ENCODE measurements at regions not wholly inside any gene's neighbourhood (a gene's known extent, or its start where the extent isn't known, plus 50 kb on each side); places are given as distances from the start of the nearest gene placed in this dataset.
"Not testable (repeated sequence)": the region's sequence is repeated elsewhere in the genome, so short reads cannot be mapped to it uniquely, and the experiment has no call there.

GRCh38 chr5:1626397-1626796 lies 102.6 kb upstream of the LPCAT1 start:
- not testable (repeated sequence) for DNase-seq

- not testable (repeated sequence) for DNase-seq
Measured at GRCh38 chr5:1619531-1619930, 95.8 kb upstream of the LPCAT1 start.

- not testable (repeated sequence) for DNase-seq
Measured at GRCh38 chr5:1618296-1618865, 94.6 kb upstream of the LPCAT1 start.

GRCh38 chr5:1617236-1617755 lies 93.5 kb upstream of the LPCAT1 start:
- not testable (repeated sequence) for DNase-seq

- DNase-seq, result not testable (repeated sequence)
Measured at GRCh38 chr5:1613515-1613914, 89.8 kb upstream of the LPCAT1 start.

- not testable (repeated sequence) for DNase-seq
Measured at GRCh38 chr5:1610526-1610925, 86.8 kb upstream of the LPCAT1 start.

GRCh38 chr5:1609111-1609510 lies 85.4 kb upstream of the LPCAT1 start:
- DNase-seq, result not testable (repeated sequence)

- not testable (repeated sequence) for DNase-seq
Measured at GRCh38 chr5:1608336-1608735, 84.6 kb upstream of the LPCAT1 start.

GRCh38 chr5:1606951-1607350 lies 83.2 kb upstream of the LPCAT1 start:
- DNase-seq, result not testable (repeated sequence)

GRCh38 chr5:1603916-1604315 lies 80.2 kb upstream of the LPCAT1 start:
- not testable (repeated sequence) for DNase-seq

GRCh38 chr5:1601565-1601964 lies 77.8 kb upstream of the LPCAT1 start:
- not testable (repeated sequence) for DNase-seq

GRCh38 chr5:1598950-1599737 lies 75.4 kb upstream of the LPCAT1 start:
- DNase-seq, result not testable (repeated sequence)

- not testable (repeated sequence) for DNase-seq
Measured at GRCh38 chr5:1597093-1597473, 73.3 kb upstream of the LPCAT1 start.

- DNase-seq, result not testable (repeated sequence)
Measured at GRCh38 chr5:1596462-1597092, 72.8 kb upstream of the LPCAT1 start.

GRCh38 chr5:1594357-1595106 lies 70.8 kb upstream of the LPCAT1 start:
- peak; percentile 55 for DNase-seq

GRCh38 chr5:1593903-1594356 lies 70.2 kb upstream of the LPCAT1 start:
- DNase-seq, result no peak

GRCh38 chr5:1588071-1588694 lies 64.4 kb upstream of the LPCAT1 start:
- DNase-seq, result not testable (repeated sequence)

GRCh38 chr5:1583081-1583875 lies 59.5 kb upstream of the LPCAT1 start:
- not testable (repeated sequence) for DNase-seq

- DNase-seq, result not testable (repeated sequence)
Measured at GRCh38 chr5:1579389-1579788, 55.6 kb upstream of the LPCAT1 start.

- DNase-seq, result not testable (repeated sequence)
Measured at GRCh38 chr5:1576851-1577250, 53.1 kb upstream of the LPCAT1 start.

- not testable (repeated sequence) for DNase-seq
Measured at GRCh38 chr5:1575991-1576714, 52.4 kb upstream of the LPCAT1 start.
